Activated T-helper 1 cell treated with Interleukin-2 at 50 U/mL for 16 hours (primary cell): ENCODE measurements at regions not wholly inside any gene's neighbourhood (a gene's known extent, or its start where the extent isn't known, plus 50 kb on each side); places are given as distances from the start of the nearest gene placed in this dataset.

ENCODE experiments used
- DNase-seq: peaks from one replicate; pipeline ENCODE4 v3.0.0-alpha.2; 2020; ENCODE audit warnings: low read depth

DNA sequence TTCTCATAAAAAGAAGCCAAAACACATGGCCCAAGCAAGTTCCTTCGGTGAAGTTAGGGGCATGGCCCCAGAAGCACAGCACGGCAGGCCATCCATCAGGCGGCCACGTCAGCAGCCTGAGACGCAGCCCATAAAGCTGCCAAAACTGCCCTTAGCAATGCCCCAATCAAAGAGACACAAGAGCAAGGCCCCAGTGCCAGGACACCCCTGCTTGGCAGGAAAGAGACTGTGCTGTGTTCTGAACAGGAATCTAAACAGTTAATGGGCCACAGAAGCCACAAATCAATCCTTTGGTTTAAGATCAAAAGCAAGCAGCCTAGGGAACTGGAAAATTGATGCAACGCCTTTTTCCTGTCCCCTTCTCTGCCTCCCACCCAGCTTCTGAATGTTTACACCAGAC is 497.0 kb upstream of the USP24 start:
- DNase-seq = no peak

DNA sequence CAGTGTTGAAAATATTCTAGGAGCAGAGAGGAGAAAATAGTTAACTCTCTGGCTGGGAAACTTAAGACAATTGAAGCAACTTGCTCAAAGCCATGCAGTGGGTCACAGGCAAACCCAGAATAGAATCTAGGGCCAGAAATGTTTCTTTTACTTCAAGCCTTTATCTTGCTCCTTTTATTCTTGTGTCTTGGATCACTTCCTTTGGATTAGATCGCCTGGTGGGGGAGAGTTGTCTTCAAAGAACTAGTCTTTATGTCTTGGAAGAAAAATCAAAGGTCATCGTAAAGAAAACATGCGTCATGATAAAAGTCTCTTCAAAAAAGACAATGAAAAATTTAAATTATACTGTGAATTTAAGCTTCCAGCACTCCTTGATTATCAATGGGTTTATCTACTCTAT is 493.6 kb upstream of the USP24 start:
- DNase-seq = no peak

- no peak for DNase-seq
Observed at GRCh38 chr1:55707846-55708245, 492.7 kb upstream of the USP24 start.

GRCh38 chr1:55707196-55707595 is 492.0 kb upstream of the USP24 start:
- DNase-seq = no peak

DNA sequence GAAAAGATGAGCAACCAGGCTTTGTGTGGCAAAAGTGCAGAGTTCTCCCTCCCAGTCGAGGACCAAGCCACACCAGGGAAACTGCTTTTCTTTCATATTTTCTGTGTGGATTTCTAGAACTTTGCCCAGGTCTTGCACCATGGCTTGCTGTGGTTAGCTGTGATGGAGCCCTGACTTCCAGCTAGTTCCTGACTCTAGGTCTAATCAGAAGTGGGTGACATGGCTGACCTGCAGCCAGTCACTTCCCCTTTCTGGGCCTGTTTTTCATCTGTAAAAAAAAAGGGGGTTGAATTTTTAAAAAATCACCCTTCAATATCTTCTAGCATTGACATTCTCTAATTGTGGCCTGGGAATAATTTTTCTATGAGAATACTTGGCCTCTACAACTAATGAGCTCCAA is 491.2 kb upstream of the USP24 start:
- no peak for DNase-seq

- no peak for DNase-seq
Observed at GRCh38 chr1:55703726-55704363, 488.7 kb upstream of the USP24 start.

- DNase-seq = no peak
Observed at GRCh38 chr1:55702064-55702463, 486.9 kb upstream of the USP24 start.

GRCh38 chr1:55700359-55701130 is 485.4 kb upstream of the USP24 start:
- no peak for DNase-seq

- no peak for DNase-seq
Observed at GRCh38 chr1:55699228-55699627, 484.1 kb upstream of the USP24 start.

GRCh38 chr1:55697997-55698535 is 482.9 kb upstream of the USP24 start:
- no peak for DNase-seq

DNA sequence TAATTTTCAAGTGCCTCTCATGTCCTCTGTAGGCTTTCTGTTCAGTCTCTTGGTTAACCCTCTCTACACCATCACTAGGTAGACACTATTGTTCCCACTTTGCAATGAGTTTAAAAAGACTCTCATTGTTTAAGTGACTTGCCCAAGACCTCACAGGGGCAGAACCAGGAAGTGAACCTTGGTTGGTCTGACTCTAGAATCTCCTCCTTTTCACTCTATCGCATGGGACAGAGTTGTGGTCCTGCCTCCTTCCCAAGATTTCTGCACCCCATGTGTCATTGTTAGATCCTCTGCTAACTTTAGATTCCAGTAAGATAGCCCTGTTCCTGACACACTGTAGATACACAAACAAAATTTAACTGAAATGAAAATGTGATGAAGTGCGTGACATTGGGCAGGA is 481.7 kb upstream of the USP24 start:
- no peak for DNase-seq

DNA sequence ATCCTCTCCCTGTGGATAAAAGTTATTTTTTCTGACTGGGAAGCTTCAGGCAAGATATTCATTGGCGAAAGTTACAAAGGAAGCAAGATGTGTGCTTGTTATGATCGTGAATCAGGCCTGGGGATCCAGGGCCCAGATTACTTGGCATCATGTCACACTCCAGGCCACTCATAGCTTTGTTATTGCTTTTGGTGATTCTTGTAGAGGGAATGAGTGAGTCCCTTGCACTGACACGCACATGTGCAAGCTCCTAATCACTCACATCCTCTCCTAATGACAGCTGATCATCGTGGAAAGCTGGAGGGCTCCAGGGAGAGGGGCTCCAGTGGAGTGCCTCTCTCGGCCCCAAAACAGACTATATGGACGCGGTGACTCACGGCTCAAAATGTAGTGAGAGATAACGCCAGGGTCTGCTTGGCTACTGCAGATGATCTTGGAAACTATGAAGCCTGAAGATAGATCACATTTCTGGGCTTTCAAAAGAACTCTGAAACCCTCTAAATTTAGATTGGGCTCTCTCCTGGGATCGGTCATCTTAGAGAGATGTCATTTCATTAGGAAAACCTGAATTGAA is 481.1 kb upstream of the USP24 start:
- DNase-seq = no peak

DNA sequence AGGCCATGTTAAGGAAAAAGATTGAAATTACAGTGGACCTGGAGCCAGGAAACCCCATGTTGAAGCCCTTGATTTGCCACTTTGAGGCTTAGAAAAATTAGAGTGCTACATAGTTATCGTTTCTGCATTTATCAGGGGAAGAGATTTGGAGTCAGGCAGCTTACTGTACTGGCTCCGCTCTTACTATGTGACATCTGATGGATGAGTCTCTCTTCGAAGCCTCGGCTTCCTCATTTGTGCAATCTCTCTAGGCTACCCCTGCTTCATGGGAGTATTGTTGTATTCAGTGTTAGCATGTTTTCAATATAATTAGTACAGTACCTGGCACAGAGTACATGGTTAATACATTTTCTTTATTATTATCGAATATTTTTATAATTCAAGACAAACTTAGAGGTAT is 480.4 kb upstream of the USP24 start:
- no peak for DNase-seq

DNA sequence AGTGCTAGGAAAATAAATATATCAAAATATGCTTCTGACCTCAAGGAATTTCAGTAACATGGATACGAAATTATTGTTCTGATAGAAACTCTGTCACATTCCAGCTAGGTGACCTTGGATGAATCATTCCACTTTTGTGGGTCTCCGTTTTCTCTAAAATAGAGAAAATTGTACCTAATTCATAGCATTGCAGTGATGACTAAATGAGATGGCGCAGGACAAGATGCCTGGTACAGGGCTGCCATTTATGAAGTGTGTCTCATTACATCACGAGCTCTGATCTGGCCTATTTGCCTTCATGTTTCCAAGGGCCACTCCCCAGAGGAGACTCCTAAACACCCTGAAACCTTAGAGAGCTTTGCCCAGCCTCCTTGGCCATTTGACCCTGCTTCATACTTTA is 480.0 kb upstream of the USP24 start:
- no peak for DNase-seq

DNA sequence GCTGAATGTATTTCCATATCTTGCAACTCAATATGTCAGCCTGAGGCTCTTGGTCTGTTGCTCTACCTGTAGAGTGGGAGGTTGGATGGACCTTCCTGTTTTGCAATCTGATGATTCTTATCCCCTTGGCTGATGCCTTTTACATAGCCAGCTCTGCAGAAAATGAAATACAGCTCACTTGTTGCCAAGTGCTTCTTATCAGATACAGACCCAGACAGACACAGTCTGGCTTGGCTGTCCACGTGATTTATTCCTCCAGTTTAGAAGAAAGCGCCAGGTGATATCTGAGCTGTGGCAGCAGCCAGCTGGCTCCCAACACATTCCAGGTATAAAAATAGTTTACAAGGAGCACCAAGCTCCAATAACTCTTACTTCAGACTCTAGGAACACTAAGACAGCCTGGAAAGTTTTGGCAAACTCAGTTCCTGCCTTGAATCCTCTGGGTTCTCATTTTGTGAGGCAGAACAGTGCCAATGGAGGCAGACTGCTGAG is 479.2 kb upstream of the USP24 start:
- no peak for DNase-seq

GRCh38 chr1:55692726-55693125 is 477.6 kb upstream of the USP24 start:
- no peak for DNase-seq

GRCh38 chr1:55690366-55690765 is 475.2 kb upstream of the USP24 start:
- no peak for DNase-seq

- no peak for DNase-seq
Observed at GRCh38 chr1:55689800-55690199, 474.6 kb upstream of the USP24 start.

- no peak for DNase-seq
Observed at GRCh38 chr1:55685560-55685959, 470.4 kb upstream of the USP24 start.

DNA sequence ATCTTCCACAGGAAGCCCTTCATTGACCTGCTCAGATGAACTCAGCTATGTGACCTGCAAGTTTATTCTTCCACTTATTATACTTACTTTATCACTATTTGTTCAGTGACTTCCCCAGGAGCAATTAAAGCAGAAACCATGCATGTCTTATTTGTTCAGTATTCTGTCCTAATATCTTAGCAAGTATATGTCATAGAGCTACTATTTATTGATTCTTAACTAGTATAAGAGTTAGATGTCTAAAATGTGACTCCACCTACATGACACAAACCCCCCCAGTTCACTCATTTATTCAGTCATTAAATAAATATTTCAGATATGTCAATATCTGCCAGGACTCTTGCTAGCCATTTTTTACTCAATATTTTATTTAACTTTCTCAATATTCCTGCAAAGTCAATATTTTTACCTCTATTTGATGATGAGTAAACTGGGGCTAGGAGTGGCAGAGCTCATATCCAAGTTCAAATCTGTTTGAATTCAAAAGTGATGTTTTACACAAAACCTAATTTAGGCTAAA is 469.0 kb upstream of the USP24 start:
- DNase-seq = no peak

DNA sequence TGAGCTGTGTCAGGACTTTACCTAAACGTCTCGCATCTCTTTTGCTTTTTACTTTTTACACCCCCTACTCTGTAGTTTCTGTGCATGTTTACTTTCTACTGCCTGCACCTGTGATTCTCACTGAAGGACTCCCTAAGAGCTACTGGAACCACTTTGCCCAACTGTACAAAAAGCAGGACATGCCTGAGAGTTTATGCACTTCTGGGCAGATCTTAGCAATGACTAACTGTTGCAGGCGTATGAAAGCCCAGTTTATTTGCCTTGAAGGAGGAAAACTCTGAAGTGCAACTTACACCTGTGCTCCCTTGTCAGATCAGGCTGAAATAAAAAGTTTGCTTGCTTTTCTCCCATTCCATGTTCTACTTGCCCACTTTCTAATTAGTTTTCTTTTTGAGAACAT is 467.0 kb upstream of the USP24 start:
- DNase-seq = no peak

DNA sequence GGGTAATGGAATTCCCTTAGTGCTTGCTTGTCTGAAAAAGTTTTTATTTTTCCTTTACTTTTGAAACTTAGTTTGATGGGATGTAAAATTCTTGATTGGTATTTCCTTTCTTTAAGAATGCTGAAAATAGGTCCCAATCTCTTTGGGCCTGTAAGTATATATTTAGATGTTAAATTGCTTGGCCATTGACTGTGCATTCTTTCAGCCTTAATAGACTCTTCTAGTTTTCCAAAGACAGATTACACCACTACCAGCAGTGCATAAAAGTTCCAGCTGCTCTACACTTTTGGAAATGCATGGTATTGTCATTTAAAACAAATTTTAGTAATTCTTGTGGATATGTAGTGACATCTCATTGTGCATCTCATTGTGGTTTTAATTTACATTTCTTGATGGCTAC is 464.8 kb upstream of the USP24 start:
- DNase-seq = no peak

GRCh38 chr1:55673416-55673815 is 458.3 kb upstream of the USP24 start:
- DNase-seq = no peak
